ENCODE measurements at regions not wholly inside any gene's neighbourhood (a gene's known extent, or its start where the extent isn't known, plus 50 kb on each side); places are given as distances from the start of the nearest gene placed in this dataset.

DNA sequence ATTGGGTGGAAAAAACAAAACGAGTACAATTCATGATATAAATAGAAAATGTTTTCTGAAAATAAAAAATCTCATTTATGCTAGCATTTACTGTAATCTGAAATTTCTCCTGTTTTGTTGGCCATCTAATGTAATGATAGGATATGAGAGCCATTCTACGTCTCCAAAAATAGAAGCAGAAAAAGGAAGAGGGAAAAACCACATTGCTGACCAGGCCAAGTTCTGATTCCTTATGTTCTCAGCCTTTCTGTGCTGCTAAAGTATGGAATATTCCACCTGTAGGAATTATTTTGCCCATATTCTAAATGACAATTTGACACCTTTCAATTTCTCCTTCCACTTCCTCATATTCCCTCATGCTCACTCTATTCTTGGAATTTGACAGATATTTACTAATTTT is 110.2 kb downstream of the TBXT start:
- no peaks in the 10 kb centered on the region for H3F3A ChIP-seq (ENCODE audit: insufficient read depth, low read length)
- H3K4me1 ChIP-seq (ENCODE audit: low read length): no peaks in the 10 kb centered on the region
- no peak overlapping the region for H3K4me3 ChIP-seq (ENCODE audit: low read length)
- H3K79me2 ChIP-seq (ENCODE audit: low read length): no peaks in the 10 kb centered on the region
- DNase-seq: no peak
- no peaks in the 10 kb centered on the region for H3K36me3 ChIP-seq (replicated peaks; ENCODE audit: insufficient read depth, low read length)
- no peak overlapping the region for H3K4me2 ChIP-seq (ENCODE audit: low read depth, low read length)
- TF ChIP-seq EZH2 (optimal IDR thresholded peaks at IDR 0.05; ENCODE audit: low read depth, low read length) (no peak), EZH2phosphoT487 (IDR thresholded peaks at IDR 0.05; ENCODE audit: low read length) (no peak)
- TF ChIP-seq, protein P1, sequence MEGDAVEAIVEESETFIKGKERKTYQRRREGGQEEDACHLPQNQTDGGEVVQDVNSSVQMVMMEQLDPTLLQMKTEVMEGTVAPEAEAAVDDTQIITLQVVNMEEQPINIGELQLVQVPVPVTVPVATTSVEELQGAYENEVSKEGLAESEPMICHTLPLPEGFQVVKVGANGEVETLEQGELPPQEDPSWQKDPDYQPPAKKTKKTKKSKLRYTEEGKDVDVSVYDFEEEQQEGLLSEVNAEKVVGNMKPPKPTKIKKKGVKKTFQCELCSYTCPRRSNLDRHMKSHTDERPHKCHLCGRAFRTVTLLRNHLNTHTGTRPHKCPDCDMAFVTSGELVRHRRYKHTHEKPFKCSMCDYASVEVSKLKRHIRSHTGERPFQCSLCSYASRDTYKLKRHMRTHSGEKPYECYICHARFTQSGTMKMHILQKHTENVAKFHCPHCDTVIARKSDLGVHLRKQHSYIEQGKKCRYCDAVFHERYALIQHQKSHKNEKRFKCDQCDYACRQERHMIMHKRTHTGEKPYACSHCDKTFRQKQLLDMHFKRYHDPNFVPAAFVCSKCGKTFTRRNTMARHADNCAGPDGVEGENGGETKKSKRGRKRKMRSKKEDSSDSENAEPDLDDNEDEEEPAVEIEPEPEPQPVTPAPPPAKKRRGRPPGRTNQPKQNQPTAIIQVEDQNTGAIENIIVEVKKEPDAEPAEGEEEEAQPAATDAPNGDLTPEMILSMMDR (IDR thresholded peaks at IDR 0.05; ENCODE audit: low read length): no peak
- H2AFZ ChIP-seq (ENCODE audit: low read length): no peak overlapping the region
- H3K27me3 ChIP-seq (replicated peaks; ENCODE audit: insufficient read depth, low read length): no peaks in the 10 kb centered on the region
- H4K20me1 ChIP-seq (ENCODE audit: insufficient read depth, low read length): no peaks in the 10 kb centered on the region
- no peak overlapping the region for H3K27ac ChIP-seq (ENCODE audit: low read length)
- no peak overlapping the region for H3K9ac ChIP-seq (ENCODE audit: low read length)
- H3K9me2 ChIP-seq (replicated peaks; ENCODE audit: insufficient read depth, low read length): no peaks in the 10 kb centered on the region
- no peaks in the 10 kb centered on the region for H3K9me3 ChIP-seq (replicated peaks; ENCODE audit: insufficient read depth, low read length)

DNA sequence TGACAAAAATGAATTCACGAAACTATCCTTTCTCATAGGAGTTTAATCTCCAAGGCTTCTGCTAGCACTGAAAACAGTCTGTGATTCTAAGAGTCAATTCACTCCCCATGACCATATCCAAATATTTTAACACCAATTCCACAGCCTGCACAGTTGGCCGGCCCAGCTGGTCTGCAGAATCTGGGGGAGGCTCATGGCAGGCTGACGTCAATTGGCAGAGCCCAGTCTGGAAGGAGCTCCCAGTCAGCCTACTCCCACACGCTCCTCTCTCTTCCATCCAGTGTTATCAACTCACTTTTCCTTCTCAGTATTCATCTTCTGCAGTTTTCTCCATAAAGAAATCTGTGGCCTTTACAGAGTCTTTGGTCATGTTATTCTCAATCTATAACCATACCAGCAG is 111.0 kb downstream of the TBXT start:
- no peak overlapping the region for H3K9ac ChIP-seq (ENCODE audit: low read length)
- H4K20me1 ChIP-seq (ENCODE audit: insufficient read depth, low read length): no peaks in the 10 kb centered on the region
- no peak overlapping the region for H3K4me3 ChIP-seq (ENCODE audit: low read length)
- no peaks in the 10 kb centered on the region for H3K9me3 ChIP-seq (replicated peaks; ENCODE audit: insufficient read depth, low read length)
- no peaks in the 10 kb centered on the region for H3F3A ChIP-seq (ENCODE audit: insufficient read depth, low read length)
- no peak overlapping the region for H3K4me2 ChIP-seq (ENCODE audit: low read depth, low read length)
- H3K9me2 ChIP-seq (replicated peaks; ENCODE audit: insufficient read depth, low read length): no peaks in the 10 kb centered on the region
- TF ChIP-seq, protein P1 (IDR thresholded peaks at IDR 0.05; ENCODE audit: low read length): no peak
- TF ChIP-seq EZH2 (optimal IDR thresholded peaks at IDR 0.05; ENCODE audit: low read depth, low read length): no peak
- TF ChIP-seq EZH2phosphoT487 (IDR thresholded peaks at IDR 0.05; ENCODE audit: low read length): no peak
- H3K27ac ChIP-seq (ENCODE audit: low read length): no peak overlapping the region
- H2AFZ ChIP-seq (ENCODE audit: low read length): no peak overlapping the region
- H3K27me3 ChIP-seq (replicated peaks; ENCODE audit: insufficient read depth, low read length): no peaks in the 10 kb centered on the region
- no peaks in the 10 kb centered on the region for H3K36me3 ChIP-seq (replicated peaks; ENCODE audit: insufficient read depth, low read length)
- H3K79me2 ChIP-seq (ENCODE audit: low read length): no peaks in the 10 kb centered on the region
- H3K4me1 ChIP-seq (ENCODE audit: low read length): no peaks in the 10 kb centered on the region
- no peak for DNase-seq

DNA sequence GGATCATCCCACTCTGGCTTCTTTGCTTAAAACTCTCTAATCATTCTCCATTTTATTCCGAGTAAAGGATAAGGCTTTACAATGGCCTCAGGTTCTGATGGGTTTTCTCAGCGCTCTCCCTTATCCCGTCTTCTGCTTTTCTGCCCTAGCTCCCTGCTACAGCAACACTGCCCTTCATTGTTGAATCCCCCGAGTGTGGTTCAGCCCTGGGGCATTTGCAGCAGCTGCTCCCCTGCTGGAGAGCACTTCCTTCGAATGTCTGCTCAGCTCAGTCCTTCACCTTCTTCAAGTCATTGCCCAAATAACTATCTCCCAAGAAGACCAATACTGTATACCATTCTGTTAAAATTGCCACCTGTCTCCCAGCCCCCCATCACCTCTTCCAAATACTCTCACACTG is 111.8 kb downstream of the TBXT start:
- H3K36me3 ChIP-seq (replicated peaks; ENCODE audit: insufficient read depth, low read length): no peaks in the 10 kb centered on the region
- no peaks in the 10 kb centered on the region for H4K20me1 ChIP-seq (ENCODE audit: insufficient read depth, low read length)
- no peaks in the 10 kb centered on the region for H3K9me2 ChIP-seq (replicated peaks; ENCODE audit: insufficient read depth, low read length)
- TF ChIP-seq EZH2 (optimal IDR thresholded peaks at IDR 0.05; ENCODE audit: low read depth, low read length): no peak
- no peaks in the 10 kb centered on the region for H3K27me3 ChIP-seq (replicated peaks; ENCODE audit: insufficient read depth, low read length)
- H3K9ac ChIP-seq (ENCODE audit: low read length): no peak overlapping the region
- no peak for DNase-seq
- H3F3A ChIP-seq (ENCODE audit: insufficient read depth, low read length): no peaks in the 10 kb centered on the region
- H3K4me3 ChIP-seq (ENCODE audit: low read length): no peak overlapping the region
- H3K9me3 ChIP-seq (replicated peaks; ENCODE audit: insufficient read depth, low read length): no peaks in the 10 kb centered on the region
- no peaks in the 10 kb centered on the region for H3K4me1 ChIP-seq (ENCODE audit: low read length)
- H3K79me2 ChIP-seq (ENCODE audit: low read length): no peaks in the 10 kb centered on the region
- no peak overlapping the region for H2AFZ ChIP-seq (ENCODE audit: low read length)
- H3K4me2 ChIP-seq (ENCODE audit: low read depth, low read length): no peak overlapping the region
- no peak overlapping the region for H3K27ac ChIP-seq (ENCODE audit: low read length)

DNA sequence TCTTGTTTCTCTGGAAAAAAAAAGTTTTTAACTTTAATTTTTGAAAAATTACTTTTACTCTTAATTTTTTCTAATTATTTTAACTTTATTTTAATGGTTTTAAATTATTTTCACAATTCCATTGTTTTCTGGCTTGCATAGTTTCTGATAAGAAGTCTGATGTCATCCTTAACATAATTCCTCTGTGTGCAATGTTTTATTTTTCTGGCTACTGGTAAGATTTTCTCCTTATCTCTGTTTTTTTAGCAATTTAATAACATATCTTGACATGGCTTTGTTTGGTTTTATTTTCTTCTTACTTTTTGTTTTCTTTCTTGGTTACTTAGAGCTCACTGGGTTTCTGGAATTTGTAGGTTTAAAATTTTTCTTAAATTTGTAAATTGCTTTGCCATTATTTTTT is 114.8 kb downstream of the TBXT start:
- Histone ChIP-seq H3K9ac (ENCODE audit: low read length) (no peak overlapping the region), H3K4me2 (ENCODE audit: low read depth, low read length) (no peak overlapping the region), H3K9me2 (replicated peaks; ENCODE audit: insufficient read depth, low read length) (no peaks in the 10 kb centered on the region), H3F3A (ENCODE audit: insufficient read depth, low read length) (no peaks in the 10 kb centered on the region), H3K27ac (ENCODE audit: low read length) (no peak overlapping the region), H3K4me3 (ENCODE audit: low read length) (no peak overlapping the region), H3K79me2 (ENCODE audit: low read length) (no peaks in the 10 kb centered on the region), H3K27me3 (replicated peaks; ENCODE audit: insufficient read depth, low read length) (no peaks in the 10 kb centered on the region), H3K4me1 (ENCODE audit: low read length) (no peaks in the 10 kb centered on the region), H3K36me3 (replicated peaks; ENCODE audit: insufficient read depth, low read length) (no peaks in the 10 kb centered on the region), H3K9me3 (replicated peaks; ENCODE audit: insufficient read depth, low read length) (no peaks in the 10 kb centered on the region), H2AFZ (ENCODE audit: low read length) (no peak overlapping the region), H4K20me1 (ENCODE audit: insufficient read depth, low read length) (no peaks in the 10 kb centered on the region)
- no peak for DNase-seq
- TF ChIP-seq EZH2phosphoT487 (IDR thresholded peaks at IDR 0.05; ENCODE audit: low read length): no peak
- TF ChIP-seq, protein P1 (IDR thresholded peaks at IDR 0.05; ENCODE audit: low read length): no peak
- no peak for TF ChIP-seq EZH2 (optimal IDR thresholded peaks at IDR 0.05; ENCODE audit: low read depth, low read length)

Data from MM.1S (cell line).